ENCODE measurements at regions not wholly inside any gene's neighbourhood (a gene's known extent, or its start where the extent isn't known, plus 50 kb on each side); places are given as distances from the start of the nearest gene placed in this dataset.

- no peak overlapping the region for H3K27ac ChIP-seq (ENCODE audit: low read depth in 2 of 2, low read length in 1 of 2)
- no peaks in the 10 kb centered on the region for H3K4me1 ChIP-seq (ENCODE audit: control insufficient read depth in 1 of 2, insufficient read depth in 2 of 2, low read depth in 1 of 2, low read length in 1 of 2)
- H3K4me2 ChIP-seq: no peak overlapping the region
- H3K4me3 ChIP-seq (ENCODE audit: low read depth in 2 of 2, low read length in 1 of 2): no peak overlapping the region
- TF ChIP-seq FOXJ3 (CRISPR knock-in tag; IDR thresholded peaks at IDR 0.05): no peak
- TF ChIP-seq RFX5 (IDR thresholded peaks at IDR 0.05; ENCODE audit: low read length): no peak
- TF ChIP-seq FOSL2 (IDR thresholded peaks at IDR 0.05; ENCODE audit: borderline replicate concordance, low read depth): no peak
- no peak for TF ChIP-seq YY1 (IDR thresholded peaks at IDR 0.05; ENCODE audit: low read depth)
- TF ChIP-seq CTCF (IDR thresholded peaks at IDR 0.05): no peak
- TF ChIP-seq CHD2 (IDR thresholded peaks at IDR 0.05; ENCODE audit: low read length, partially characterized antibody): no peak
- TF ChIP-seq SIN3A (IDR thresholded peaks at IDR 0.05; ENCODE audit: borderline replicate concordance, low read depth, low read length): no peak
- TF ChIP-seq EZH2phosphoT487 (IDR thresholded peaks at IDR 0.05; ENCODE audit: borderline replicate concordance, low read depth): no peak
- no peak for TF ChIP-seq NFIC (IDR thresholded peaks at IDR 0.05; ENCODE audit: borderline replicate concordance)
- no peak for TF ChIP-seq TCF12 (IDR thresholded peaks at IDR 0.05)
- no peak for TF ChIP-seq REST (IDR thresholded peaks at IDR 0.05; ENCODE audit: low read depth, low read length)
- no peak for TF ChIP-seq ELF1 (IDR thresholded peaks at IDR 0.05)
- no peak for TF ChIP-seq SMC3 (IDR thresholded peaks at IDR 0.05; ENCODE audit: low read depth, low read length)
- no peak for TF ChIP-seq JUND (IDR thresholded peaks at IDR 0.05)
- WGBS (ENCODE audit: low lambda C conversion rate): 0% methylated on average over 2 of the region's 2 CpGs
- POLR2A ChIA-PET: no interaction called here
- no peak for DNase-seq
- H3K79me2 ChIP-seq (ENCODE audit: insufficient read depth): no peaks in the 10 kb centered on the region
- no peaks in the 10 kb centered on the region for H3K36me3 ChIP-seq (replicated peaks in 1 of 2; ENCODE audit: control insufficient read depth in 1 of 2, insufficient read depth in 2 of 2, low read length in 1 of 2)
- H4K20me1 ChIP-seq (ENCODE audit: insufficient read depth): no peaks in the 10 kb centered on the region
- no peaks in the 10 kb centered on the region for H3K9me3 ChIP-seq
- CTCF ChIA-PET: no interaction called here
- no peaks in the 10 kb centered on the region for H3F3A ChIP-seq (replicated peaks; ENCODE audit: insufficient read depth)
- no peaks in the 10 kb centered on the region for H3K27me3 ChIP-seq (ENCODE audit: insufficient read depth)
- no peaks in the 10 kb centered on the region for H3K9me2 ChIP-seq
- H3K9ac ChIP-seq: no peak overlapping the region
- H2AFZ ChIP-seq (ENCODE audit: low read depth): no peak overlapping the region
Observed at GRCh38 chr4:27194599-27195176, 334.0 kb downstream of the STIM2 start.

- no peak overlapping the region for H3K27ac ChIP-seq (ENCODE audit: low read depth in 2 of 2, low read length in 1 of 2)
- no peaks in the 10 kb centered on the region for H3K27me3 ChIP-seq (ENCODE audit: insufficient read depth)
- no peaks in the 10 kb centered on the region for H3K9me2 ChIP-seq
- no peaks in the 10 kb centered on the region for H3K79me2 ChIP-seq (ENCODE audit: insufficient read depth)
- CTCF ChIA-PET: no interaction called here
- H4K20me1 ChIP-seq (ENCODE audit: insufficient read depth): no peaks in the 10 kb centered on the region
- POLR2A ChIA-PET: no interaction called here
- H3K4me1 ChIP-seq (ENCODE audit: control insufficient read depth in 1 of 2, insufficient read depth in 2 of 2, low read depth in 1 of 2, low read length in 1 of 2): no peaks in the 10 kb centered on the region; a peak in 1 of 4 replicates
- no peak for DNase-seq
- no peak overlapping the region for H3K4me3 ChIP-seq (ENCODE audit: low read depth in 2 of 2, low read length in 1 of 2)
- 0% methylated on average over 2 of the region's 2 CpGs for WGBS (ENCODE audit: low lambda C conversion rate)
- no peak overlapping the region for H3K9ac ChIP-seq
- no peaks in the 10 kb centered on the region for H3K36me3 ChIP-seq (replicated peaks in 1 of 2; ENCODE audit: control insufficient read depth in 1 of 2, insufficient read depth in 2 of 2, low read length in 1 of 2)
- H3F3A ChIP-seq (replicated peaks; ENCODE audit: insufficient read depth): no peaks in the 10 kb centered on the region
- no peaks in the 10 kb centered on the region for H3K9me3 ChIP-seq
- H2AFZ ChIP-seq (ENCODE audit: low read depth): no peak overlapping the region
- H3K4me2 ChIP-seq: no peak overlapping the region
- TF ChIP-seq, protein P1, sequence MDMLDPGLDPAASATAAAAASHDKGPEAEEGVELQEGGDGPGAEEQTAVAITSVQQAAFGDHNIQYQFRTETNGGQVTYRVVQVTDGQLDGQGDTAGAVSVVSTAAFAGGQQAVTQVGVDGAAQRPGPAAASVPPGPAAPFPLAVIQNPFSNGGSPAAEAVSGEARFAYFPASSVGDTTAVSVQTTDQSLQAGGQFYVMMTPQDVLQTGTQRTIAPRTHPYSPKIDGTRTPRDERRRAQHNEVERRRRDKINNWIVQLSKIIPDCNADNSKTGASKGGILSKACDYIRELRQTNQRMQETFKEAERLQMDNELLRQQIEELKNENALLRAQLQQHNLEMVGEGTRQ (IDR thresholded peaks at IDR 0.05; ENCODE audit: borderline replicate concordance, low read depth, low read length): no peak
- TF ChIP-seq CTCF (IDR thresholded peaks at IDR 0.05) (no peak), POLR2AphosphoS5 (IDR thresholded peaks at IDR 0.05; ENCODE audit: low read depth, low read length) (no peak), GATA2 (CRISPR knock-in tag; IDR thresholded peaks at IDR 0.05) (no peak), MXI1 (IDR thresholded peaks at IDR 0.05; ENCODE audit: low read depth, low read length) (no peak), RFX5 (IDR thresholded peaks at IDR 0.05; ENCODE audit: low read length) (no peak), CHD2 (IDR thresholded peaks at IDR 0.05; ENCODE audit: low read length, partially characterized antibody) (no peak), TCF12 (IDR thresholded peaks at IDR 0.05) (no peak), YY1 (IDR thresholded peaks at IDR 0.05; ENCODE audit: low read depth) (no peak), JUND (IDR thresholded peaks at IDR 0.05) (no peak), EP300 (IDR thresholded peaks at IDR 0.05; ENCODE audit: borderline replicate concordance in 1 of 2, low read depth in 1 of 2, low read length in 1 of 2) (no peak), RCOR1 (IDR thresholded peaks at IDR 0.05; ENCODE audit: low read length) (no peak)
Observed at GRCh38 chr4:27198246-27198645, 337.6 kb downstream of the STIM2 start.

All from SK-N-SH (cell line).